Aorta (tissue), 5 donors: ENCODE measurements at regions not wholly inside any gene's neighbourhood (a gene's known extent, or its start where the extent isn't known, plus 50 kb on each side); places are given as distances from the start of the nearest gene placed in this dataset.
"Not testable (repeated sequence)": the region's sequence is repeated elsewhere in the genome, so short reads cannot be mapped to it uniquely, and the experiment has no call there.

Experiments used
- ATAC-seq: fragments of 200-7000 bp; cut with Tn5 transposase; one replicate; pipeline ENCODE4 v1.9.1; 2022; ENCODE audit warnings: moderate library complexity; ENCODE audit not compliant: low FRiP score
- DNase-seq, 2 donors: peaks; one replicate each; pipeline ENCODE4 v3.0.0-alpha.2; 2020
- H3K27ac ChIP-seq, 2 donors: one replicate each; pipeline ENCODE4 v1.5.1; 2013; ENCODE audit warnings: low read length in 2 of 2, mild to moderate bottlenecking in 2 of 2, moderate library complexity in 2 of 2, control low read depth in 1 of 2, inconsistent platforms in 1 of 2, low read depth in 1 of 2
- H3K27me3 ChIP-seq, 2 donors: one replicate each; pipeline ENCODE4 v1.6.1; 2013; ENCODE audit warnings: control low read depth in 1 of 2, low read length in 1 of 2, mild to moderate bottlenecking in 1 of 2, moderate library complexity in 1 of 2; ENCODE audit not compliant: insufficient read depth in 2 of 2, control insufficient read depth in 1 of 2
- H3K36me3 ChIP-seq, 2 donors: one replicate each; pipeline ENCODE4 v1.6.1; 2013; ENCODE audit warnings: control low read depth in 1 of 2, low read length in 1 of 2, mild to moderate bottlenecking in 1 of 2; ENCODE audit not compliant: insufficient read depth in 2 of 2, control insufficient read depth in 1 of 2
- H3K4me1 ChIP-seq, 2 donors: one replicate each; pipeline ENCODE4 v1.6.1; 2013; ENCODE audit warnings: low read length in 2 of 2, control low read depth in 1 of 2, mild to moderate bottlenecking in 1 of 2, moderate library complexity in 1 of 2; ENCODE audit not compliant: insufficient read depth in 2 of 2, control insufficient read depth in 1 of 2
- H3K4me3 ChIP-seq, 2 donors: one replicate each; pipeline ENCODE4 v1.5.1; 2013; ENCODE audit warnings: low read length in 2 of 2, control low read depth in 1 of 2, mild to moderate bottlenecking in 1 of 2
- H3K9me3 ChIP-seq: one replicate; pipeline ENCODE4 v1.6.1; 2013; ENCODE audit warnings: mild to moderate bottlenecking, low read length; ENCODE audit not compliant: control insufficient read depth
- WGBS, 2 donors: extraction: QIAGEN DNeasy Blood & Tissue Kit; methylation state at CpG; one replicate each; pipeline ENCODE4 v1.1.7; 2013; 5-methylcytosine and 5-hydroxymethylcytosine counted together
- intact Hi-C, 2 donors: fragments of 100-400 bp; cut with DNase I; formaldehyde crosslinking; loops; one replicate each; pipeline versions ENCODE4 v1.14.2 to v1.15.0; 2022
- donor health status: healthy with polysubstance abuse.
- donor health status: Bipolar disorder and iron deficiency.
- donor health status: DM: no; HTN: no; CAD: no.
- donor health status: DM: no; HTN: no; CAD: no.
- donor health status: DM: yes; HTN: yes; CAD: no.

DNA sequence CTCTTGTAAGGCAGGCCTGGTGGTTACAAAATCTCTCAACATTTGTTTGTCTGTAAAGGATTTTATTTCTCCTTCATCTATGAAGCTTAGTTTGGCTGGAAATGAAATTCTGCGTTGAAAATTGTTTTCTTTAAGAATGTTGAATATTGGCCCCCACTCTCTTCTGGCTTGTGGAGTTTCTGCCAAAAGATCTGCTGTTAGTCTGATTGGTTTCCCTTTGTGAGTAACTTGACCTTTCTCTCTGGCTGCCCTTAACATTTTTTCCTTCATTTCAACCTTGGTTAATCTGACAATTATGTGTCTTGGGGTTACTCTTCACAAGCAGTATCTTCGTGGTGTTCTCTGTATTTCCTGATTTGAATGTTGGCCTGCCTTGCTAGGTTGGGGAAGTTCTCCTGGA, 186.1 kb upstream of the ZNF32 start:
- H3K36me3 ChIP-seq, H3K4me3 ChIP-seq, H3K27ac ChIP-seq, H3K4me1 ChIP-seq, H3K27me3 ChIP-seq, intact Hi-C loops, DNase-seq, ATAC-seq, H3K9me3 ChIP-seq: not testable (repeated sequence)
- WGBS, 2 donors = 30% methylated on average over 2 of the region's 2 CpGs

GRCh38 chr10:43827853-43828252, 179.2 kb upstream of the ZNF32 start:
- DNase-seq (no peak), ATAC-seq (no peak)
- WGBS, 2 donors = 84 to 88% methylated on average over 1 of the region's 1 CpG
- Histone ChIP-seq H3K27me3 (no peaks in the 10 kb centered on the region), H3K9me3 (no peaks in the 10 kb centered on the region), H3K27ac (peak overlapping the region in 1 of 2 donors; percentile 67), H3K36me3 (no peaks in the 10 kb centered on the region), H3K4me1 (no peaks in the 10 kb centered on the region), H3K4me3 (no peak overlapping the region)
- intact Hi-C loops = loop anchor here (5.0 to 10.0 kb wide), 2 partner anchors 34 to 133 kb away; no protein-coding TSS in a partner anchor

- DNase-seq (no peak), ATAC-seq (no peak)
- H3K27me3 ChIP-seq = no peaks in the 10 kb centered on the region
- no peak overlapping the region for H3K4me3 ChIP-seq
- H3K36me3 ChIP-seq = no peaks in the 10 kb centered on the region
- WGBS, 2 donors = 94% methylated on average over 22 of the region's 22 CpGs
- intact Hi-C loops = loop anchor here (5.0 to 10.0 kb wide), 2 partner anchors 36 to 131 kb away; no protein-coding TSS in a partner anchor
- H3K4me1 ChIP-seq = no peaks in the 10 kb centered on the region
- no peaks in the 10 kb centered on the region for H3K9me3 ChIP-seq
- peak overlapping the region in 1 of 2 donors; percentile 90 for H3K27ac ChIP-seq
Measured at GRCh38 chr10:43825984-43826383, 177.3 kb upstream of the ZNF32 start.

DNA sequence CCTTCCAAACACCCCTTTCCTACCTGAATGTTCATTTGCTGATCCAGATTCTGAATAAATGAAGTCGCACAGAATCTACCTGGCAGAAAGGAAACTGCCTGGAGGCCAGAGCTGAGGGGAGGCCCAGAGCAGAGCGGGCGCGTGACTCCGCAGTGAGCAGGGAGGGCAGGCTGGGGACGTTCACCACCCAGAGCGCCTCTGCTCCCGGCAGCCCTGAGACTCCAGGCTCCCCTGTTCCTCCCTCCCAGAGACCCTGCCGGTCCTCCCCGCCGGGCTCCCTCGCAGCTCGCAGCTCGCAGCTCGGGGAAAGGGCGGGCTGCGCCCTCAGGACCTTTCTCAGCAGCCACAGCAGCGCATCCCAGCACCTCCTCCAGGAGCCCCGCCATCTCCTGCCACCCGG, 176.7 kb upstream of the ZNF32 start:
- no peak for DNase-seq
- Histone ChIP-seq H3K36me3 (no peaks in the 10 kb centered on the region), H3K9me3 (no peaks in the 10 kb centered on the region), H3K4me3 (no peak overlapping the region), H3K27ac (peak overlapping the region; percentile 61 to 90), H3K4me1 (no peaks in the 10 kb centered on the region), H3K27me3 (no peaks in the 10 kb centered on the region)
- WGBS, 2 donors = 93 to 94% methylated on average over 19 to 20 of the region's 20 CpGs
- ATAC-seq = peak; percentile 25
- intact Hi-C loops = loop anchor here (5.0 to 10.0 kb wide), 2 partner anchors 37 to 131 kb away; no protein-coding TSS in a partner anchor

DNA sequence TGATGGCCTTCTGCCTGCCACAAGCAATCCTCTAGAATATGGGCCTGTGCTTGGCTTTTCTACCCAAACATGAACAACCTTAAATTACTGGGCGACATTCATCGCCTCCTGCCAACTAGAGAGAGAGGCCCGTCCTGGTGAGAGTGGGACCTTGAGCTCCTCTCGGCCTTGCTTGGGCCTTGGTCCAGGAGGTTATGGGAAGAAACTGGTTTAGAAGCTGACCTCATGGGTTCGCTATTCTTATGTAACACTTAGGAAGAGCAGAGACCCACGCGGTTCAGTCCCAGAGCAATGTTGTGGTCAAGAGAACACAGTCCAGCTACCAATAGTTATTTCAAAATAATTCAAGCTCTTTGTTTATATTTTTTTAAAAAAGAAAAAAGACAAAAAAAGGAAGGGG, 176.3 kb upstream of the ZNF32 start:
- H3K36me3 ChIP-seq = no peaks in the 10 kb centered on the region
- 4 to 12% methylated on average over 7 of the region's 7 CpGs for WGBS, 2 donors
- H3K27me3 ChIP-seq = no peaks in the 10 kb centered on the region
- H3K27ac ChIP-seq = peak overlapping the region; percentile 61 to 90
- DNase-seq (peak; percentile 86 to 88), ATAC-seq (peak; percentile 86)
- intact Hi-C loops = loop anchor here (5.0 to 10.0 kb wide), 3 partner anchors 37 to 1157 kb away; no protein-coding TSS in a partner anchor
- H3K4me1 ChIP-seq = no peaks in the 10 kb centered on the region
- no peak overlapping the region for H3K4me3 ChIP-seq
- no peaks in the 10 kb centered on the region for H3K9me3 ChIP-seq

- intact Hi-C loops = loop anchor here (2.0 to 10.0 kb wide), 3 partner anchors 14 to 1159 kb away; no protein-coding TSS in a partner anchor
- Histone ChIP-seq H3K27me3 (no peaks in the 10 kb centered on the region), H3K4me3 (no peak overlapping the region), H3K36me3 (no peaks in the 10 kb centered on the region), H3K9me3 (no peaks in the 10 kb centered on the region), H3K27ac (peak overlapping the region; percentile 76 to 94), H3K4me1 (no peaks in the 10 kb centered on the region)
- ATAC-seq (peak; percentile 12), DNase-seq (no peak)
- 5 to 9% methylated on average over 4 of the region's 4 CpGs for WGBS, 2 donors
Measured at GRCh38 chr10:43822631-43823580, 174.2 kb upstream of the ZNF32 start.

DNA sequence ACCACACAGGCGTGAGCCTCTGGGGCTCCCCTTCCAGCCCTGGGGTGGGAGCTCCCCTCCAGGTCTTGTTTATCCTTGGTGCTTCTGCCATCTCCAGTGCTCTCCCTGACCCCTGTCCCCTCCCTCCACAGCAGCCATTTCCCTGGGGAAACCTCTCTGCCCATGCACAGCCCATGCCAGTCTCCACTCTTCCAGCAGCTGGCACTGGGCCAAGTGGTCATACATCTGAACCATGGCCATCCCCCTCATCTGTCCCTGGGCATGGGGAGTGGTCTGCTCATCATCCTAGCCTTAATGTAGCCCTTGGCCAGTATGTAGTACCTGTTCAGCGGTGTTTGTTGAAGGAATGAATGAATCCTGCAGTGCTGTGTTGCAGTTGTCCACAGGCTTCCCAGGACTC, 172.4 kb upstream of the ZNF32 start:
- Histone ChIP-seq H3K36me3 (no peaks in the 10 kb centered on the region), H3K27ac (peak overlapping the region in 1 of 2 donors; percentile 22), H3K27me3 (no peaks in the 10 kb centered on the region), H3K4me3 (no peak overlapping the region), H3K4me1 (no peaks in the 10 kb centered on the region), H3K9me3 (no peaks in the 10 kb centered on the region)
- ATAC-seq (no peak), DNase-seq (no peak)
- 82 to 85% methylated on average over 2 of the region's 2 CpGs for WGBS, 2 donors
- intact Hi-C loops = loop anchor here (5.0 to 10.0 kb wide), 2 partner anchors 126 to 1161 kb away; no protein-coding TSS in a partner anchor

- no peaks in the 10 kb centered on the region for H3K36me3 ChIP-seq
- intact Hi-C loops = loop anchor here (5.0 to 10.0 kb wide), 2 partner anchors 126 to 1162 kb away; no protein-coding TSS in a partner anchor
- DNase-seq (no peak), ATAC-seq (no peak)
- H3K4me1 ChIP-seq = no peaks in the 10 kb centered on the region
- WGBS, 2 donors = 70 to 81% methylated on average over 3 of the region's 3 CpGs
- no peaks in the 10 kb centered on the region for H3K9me3 ChIP-seq
- peak overlapping the region in 1 of 2 donors; percentile 22 for H3K27ac ChIP-seq
- no peaks in the 10 kb centered on the region for H3K27me3 ChIP-seq
- no peak overlapping the region for H3K4me3 ChIP-seq
Measured at GRCh38 chr10:43820663-43821062, 172.0 kb upstream of the ZNF32 start.
